Mucosa of rectum (tissue), 2 donors: ENCODE measurements at regions not wholly inside any gene's neighbourhood (a gene's known extent, or its start where the extent isn't known, plus 50 kb on each side); places are given as distances from the start of the nearest gene placed in this dataset.

Experiments
- H3K27ac ChIP-seq, 2 donors: one replicate each; pipeline ENCODE4 v1.7.0; 2013; ENCODE audit warnings: inconsistent platforms in 2 of 2, low read depth in 2 of 2, low read length in 2 of 2
- H3K27me3 ChIP-seq, 2 donors: one replicate each; pipeline ENCODE4 v1.7.0; 2013; ENCODE audit warnings: low read length in 2 of 2; ENCODE audit not compliant: control insufficient read depth in 2 of 2, insufficient read depth in 2 of 2
- H3K36me3 ChIP-seq, 2 donors: one replicate each; pipeline ENCODE4 v1.7.0; 2013; ENCODE audit warnings: low read length in 2 of 2; ENCODE audit not compliant: control insufficient read depth in 2 of 2, insufficient read depth in 2 of 2
- H3K4me1 ChIP-seq, 2 donors: one replicate each; pipeline ENCODE4 v1.7.0; 2013; ENCODE audit warnings: low read length in 2 of 2, mild to moderate bottlenecking in 1 of 2; ENCODE audit not compliant: control insufficient read depth in 2 of 2, insufficient read depth in 2 of 2
- H3K4me3 ChIP-seq, 2 donors: one replicate each; pipeline ENCODE4 v1.7.0; 2013; ENCODE audit warnings: low read length in 2 of 2
- H3K9ac ChIP-seq, 2 donors: one replicate each; pipeline ENCODE4 v1.7.0; 2013; ENCODE audit warnings: low read length in 2 of 2, low read depth in 1 of 2, mild to moderate bottlenecking in 1 of 2
- H3K9me3 ChIP-seq, 2 donors: one replicate each; pipeline ENCODE4 v1.7.0; 2013; ENCODE audit warnings: low read length in 2 of 2; ENCODE audit not compliant: control insufficient read depth in 2 of 2
- donor health status: healthy.
- donor health status: Normal muscosa, but diverticular disease.

GRCh38 chr20:60481743-60482133 lies 523.5 kb downstream of the CDH26 start:
- peaks cover 0 to 5% of the 10 kb centered on the region in 2 donors for H3K9me3 ChIP-seq
- H3K4me1 ChIP-seq, result no peaks in the 10 kb centered on the region
- H3K27ac ChIP-seq, result no peak overlapping the region
- no peaks in the 10 kb centered on the region for H3K36me3 ChIP-seq
- no peak overlapping the region for H3K4me3 ChIP-seq
- H3K27me3 ChIP-seq, result no peaks in the 10 kb centered on the region
- H3K9ac ChIP-seq, result no peak overlapping the region

- Histone ChIP-seq H3K4me1 (no peaks in the 10 kb centered on the region), H3K4me3 (no peak overlapping the region), H3K9me3 (peaks cover 0 to 5% of the 10 kb centered on the region in 2 donors), H3K36me3 (no peaks in the 10 kb centered on the region), H3K27ac (no peak overlapping the region), H3K27me3 (no peaks in the 10 kb centered on the region), H3K9ac (no peak overlapping the region)
Measured at GRCh38 chr20:60482221-60483008, 524.2 kb downstream of the CDH26 start.

GRCh38 chr20:60483371-60483770 lies 525.1 kb downstream of the CDH26 start:
- Histone ChIP-seq H3K27ac (no peak overlapping the region), H3K36me3 (no peaks in the 10 kb centered on the region), H3K4me1 (no peaks in the 10 kb centered on the region), H3K27me3 (no peaks in the 10 kb centered on the region), H3K9me3 (peaks cover 0 to 5% of the 10 kb centered on the region in 2 donors), H3K4me3 (no peak overlapping the region), H3K9ac (no peak overlapping the region)

- no peaks in the 10 kb centered on the region for H3K36me3 ChIP-seq
- H3K27me3 ChIP-seq, result no peaks in the 10 kb centered on the region
- H3K4me3 ChIP-seq, result no peak overlapping the region
- no peak overlapping the region for H3K27ac ChIP-seq
- H3K4me1 ChIP-seq, result no peaks in the 10 kb centered on the region
- peaks cover 0 to 8% of the 10 kb centered on the region in 2 donors for H3K9me3 ChIP-seq
- H3K9ac ChIP-seq, result no peak overlapping the region
Measured at GRCh38 chr20:60484316-60484715, 526.1 kb downstream of the CDH26 start.

GRCh38 chr20:60485012-60485760 lies 527.0 kb downstream of the CDH26 start:
- Histone ChIP-seq H3K27me3 (no peaks in the 10 kb centered on the region), H3K9ac (no peak overlapping the region), H3K36me3 (no peaks in the 10 kb centered on the region), H3K4me1 (no peaks in the 10 kb centered on the region), H3K4me3 (no peak overlapping the region), H3K27ac (no peak overlapping the region), H3K9me3 (peaks cover 0 to 4% of the 10 kb centered on the region in 2 donors)

GRCh38 chr20:60486315-60486714 lies 528.1 kb downstream of the CDH26 start:
- Histone ChIP-seq H3K9me3 (peaks cover 0 to 3% of the 10 kb centered on the region in 2 donors), H3K27me3 (no peaks in the 10 kb centered on the region), H3K9ac (no peak overlapping the region), H3K4me1 (no peaks in the 10 kb centered on the region), H3K27ac (no peak overlapping the region), H3K4me3 (no peak overlapping the region), H3K36me3 (no peaks in the 10 kb centered on the region)

- H3K27ac ChIP-seq, result no peak overlapping the region
- H3K36me3 ChIP-seq, result no peaks in the 10 kb centered on the region
- H3K4me1 ChIP-seq, result no peaks in the 10 kb centered on the region
- H3K4me3 ChIP-seq, result no peak overlapping the region
- H3K9ac ChIP-seq, result no peak overlapping the region
- peaks cover 0 to 3% of the 10 kb centered on the region in 2 donors for H3K9me3 ChIP-seq
- no peaks in the 10 kb centered on the region for H3K27me3 ChIP-seq
Measured at GRCh38 chr20:60486937-60487336, 528.7 kb downstream of the CDH26 start.

- Histone ChIP-seq H3K4me3 (no peak overlapping the region), H3K9me3 (peaks cover 0 to 3% of the 10 kb centered on the region in 2 donors), H3K27ac (no peak overlapping the region), H3K9ac (no peak overlapping the region), H3K27me3 (no peaks in the 10 kb centered on the region), H3K36me3 (no peaks in the 10 kb centered on the region), H3K4me1 (no peaks in the 10 kb centered on the region)
Measured at GRCh38 chr20:60490217-60491050, 532.2 kb downstream of the CDH26 start.

- Histone ChIP-seq H3K36me3 (no peaks in the 10 kb centered on the region), H3K4me1 (no peaks in the 10 kb centered on the region), H3K4me3 (no peak overlapping the region), H3K27me3 (no peaks in the 10 kb centered on the region), H3K27ac (no peak overlapping the region), H3K9me3 (peaks cover 0 to 3% of the 10 kb centered on the region in 2 donors), H3K9ac (no peak overlapping the region)
Measured at GRCh38 chr20:60491051-60491581, 532.9 kb downstream of the CDH26 start.
